ENCODE measurements at regions not wholly inside any gene's neighbourhood (a gene's known extent, or its start where the extent isn't known, plus 50 kb on each side); places are given as distances from the start of the nearest gene placed in this dataset.

DNA sequence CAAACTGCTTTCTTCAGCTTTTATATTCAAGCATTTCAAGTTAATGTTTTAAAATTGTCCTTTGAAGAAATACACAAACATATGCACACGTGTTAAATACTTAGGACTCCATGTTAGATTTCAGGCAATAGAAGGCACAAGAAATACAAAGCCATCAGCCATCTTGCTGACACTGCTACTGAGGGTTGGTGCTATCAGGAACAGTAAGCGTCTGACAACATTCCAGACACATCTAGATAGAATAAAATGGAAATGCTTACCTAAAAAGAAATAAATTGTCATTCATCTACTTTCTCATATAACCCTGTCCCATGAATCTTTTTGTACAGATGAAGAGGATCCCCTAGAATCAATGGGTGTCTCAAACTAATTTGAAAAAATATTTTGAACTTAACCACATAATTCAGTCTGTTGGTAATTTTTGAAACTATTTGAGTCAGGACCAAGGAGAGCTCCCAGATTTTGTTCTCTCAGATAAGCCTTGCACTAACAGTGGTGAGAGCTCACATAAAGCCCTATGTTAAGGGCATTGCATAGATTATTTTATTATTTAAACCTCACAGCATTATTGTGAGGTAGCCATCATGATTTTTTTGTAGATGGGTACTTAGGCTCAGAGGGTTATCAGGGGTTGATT is 631.1 kb upstream of the POU3F2 start:
- DNase-seq: no peak
- H3K9me3 Mint-ChIP-seq: peaks cover 4% of the 10 kb centered on the region
- H3K27ac Mint-ChIP-seq: no peak overlapping the region
- H3K4me3 Mint-ChIP-seq: no peak overlapping the region
- ATAC-seq: no peak
- no peaks in the 10 kb centered on the region for H3K27me3 Mint-ChIP-seq
- no peaks in the 10 kb centered on the region for H3K36me3 Mint-ChIP-seq (ENCODE audit: low read depth)
- H3K4me1 Mint-ChIP-seq: no peaks in the 10 kb centered on the region

DNA sequence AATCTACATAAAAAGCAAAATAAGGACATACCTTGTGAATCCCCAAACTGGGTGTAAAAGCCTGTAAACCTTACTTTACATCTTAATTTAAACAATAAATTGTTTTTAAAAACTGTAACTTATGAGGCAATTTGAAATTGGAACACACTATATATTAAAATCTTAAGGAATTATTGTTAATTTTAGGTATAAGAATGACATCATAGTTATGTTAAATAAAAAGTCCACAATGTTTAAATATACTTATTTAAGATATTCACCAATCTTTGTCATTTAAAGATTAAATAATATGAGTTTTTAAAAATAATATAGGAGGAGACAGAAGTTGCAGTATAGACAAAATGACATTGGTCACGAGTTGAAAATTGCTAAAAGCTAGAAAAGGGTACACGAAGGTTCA is 621.9 kb upstream of the POU3F2 start:
- no peaks in the 10 kb centered on the region for H3K36me3 Mint-ChIP-seq (ENCODE audit: low read depth)
- no peak overlapping the region for H3K4me3 Mint-ChIP-seq
- no peak for ATAC-seq
- no peak for DNase-seq
- no peaks in the 10 kb centered on the region for H3K27me3 Mint-ChIP-seq
- H3K4me1 Mint-ChIP-seq: no peaks in the 10 kb centered on the region
- H3K9me3 Mint-ChIP-seq: no peaks in the 10 kb centered on the region
- no peak overlapping the region for H3K27ac Mint-ChIP-seq

DNA sequence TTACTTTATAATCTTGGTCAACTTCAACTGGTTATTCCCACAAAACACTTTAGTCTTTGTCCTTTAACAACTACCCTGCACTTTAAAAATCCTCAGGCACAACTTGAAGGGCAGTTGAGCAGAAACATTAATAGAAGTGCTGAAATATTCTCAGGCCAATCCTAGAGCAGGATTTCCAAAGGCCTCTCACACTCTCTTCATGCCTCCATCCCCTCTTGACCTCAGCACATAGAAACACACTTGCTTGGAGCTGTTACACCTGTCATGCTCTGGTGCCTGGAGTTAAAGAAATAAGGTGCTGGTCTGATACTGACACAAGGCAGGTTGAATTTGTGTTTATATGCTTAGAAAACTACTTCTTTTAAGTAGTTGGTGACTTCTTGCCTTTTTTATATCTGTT is 618.8 kb upstream of the POU3F2 start:
- Mint-ChIP-seq H3K27ac (no peak overlapping the region), H3K27me3 (no peaks in the 10 kb centered on the region), H3K9me3 (no peaks in the 10 kb centered on the region), H3K36me3 (ENCODE audit: low read depth) (no peaks in the 10 kb centered on the region), H3K4me1 (no peaks in the 10 kb centered on the region), H3K4me3 (no peak overlapping the region)
- ATAC-seq (no peak), DNase-seq (no peak)

DNA sequence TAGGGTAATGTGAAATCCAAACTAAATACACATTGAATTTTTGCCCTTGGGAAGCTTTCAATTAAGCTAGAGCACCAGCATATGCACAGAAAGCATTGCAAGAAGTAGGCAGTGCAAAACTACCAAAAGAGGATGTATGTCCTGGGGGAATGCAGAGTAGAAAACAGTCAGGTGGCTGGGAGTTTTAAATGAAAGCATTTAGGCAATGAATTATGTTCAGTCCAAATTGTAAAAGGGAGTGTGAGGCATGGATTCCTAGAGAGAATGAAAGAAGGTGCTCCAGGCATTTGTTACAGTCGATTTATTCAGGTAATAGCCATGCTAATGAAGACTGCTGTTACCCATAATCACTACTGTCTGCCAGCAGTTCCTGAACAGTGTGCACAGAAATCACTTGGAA is 604.1 kb upstream of the POU3F2 start:
- Mint-ChIP-seq H3K4me3 (no peak overlapping the region), H3K9me3 (peaks cover 16% of the 10 kb centered on the region), H3K27ac (no peak overlapping the region), H3K36me3 (ENCODE audit: low read depth) (no peaks in the 10 kb centered on the region), H3K4me1 (no peaks in the 10 kb centered on the region), H3K27me3 (no peaks in the 10 kb centered on the region)
- no peak for DNase-seq
- ATAC-seq: no peak

DNA sequence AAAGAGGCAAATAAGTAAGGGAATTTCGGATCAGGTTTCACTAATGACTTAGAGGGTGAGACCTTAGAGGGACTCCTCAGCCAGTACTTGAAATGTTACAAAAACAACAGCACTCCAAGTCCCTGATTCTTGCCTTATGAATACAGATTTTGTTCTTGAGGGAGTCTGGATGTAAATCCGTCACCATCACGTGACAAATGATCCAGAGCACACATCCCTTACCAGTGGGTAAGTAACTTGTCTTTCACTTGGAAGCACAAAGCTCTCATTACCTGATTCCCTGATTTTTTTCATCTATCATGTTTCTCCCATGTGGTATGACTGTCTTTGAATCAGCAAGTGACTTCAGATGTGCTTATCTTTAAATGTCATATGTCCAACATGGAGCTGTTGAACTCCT is 595.3 kb upstream of the POU3F2 start:
- Mint-ChIP-seq H3K27ac (no peak overlapping the region), H3K9me3 (peaks cover 17% of the 10 kb centered on the region), H3K4me1 (no peaks in the 10 kb centered on the region), H3K4me3 (no peak overlapping the region), H3K27me3 (no peaks in the 10 kb centered on the region), H3K36me3 (ENCODE audit: low read depth) (no peaks in the 10 kb centered on the region)
- DNase-seq: no peak
- no peak for ATAC-seq

DNA sequence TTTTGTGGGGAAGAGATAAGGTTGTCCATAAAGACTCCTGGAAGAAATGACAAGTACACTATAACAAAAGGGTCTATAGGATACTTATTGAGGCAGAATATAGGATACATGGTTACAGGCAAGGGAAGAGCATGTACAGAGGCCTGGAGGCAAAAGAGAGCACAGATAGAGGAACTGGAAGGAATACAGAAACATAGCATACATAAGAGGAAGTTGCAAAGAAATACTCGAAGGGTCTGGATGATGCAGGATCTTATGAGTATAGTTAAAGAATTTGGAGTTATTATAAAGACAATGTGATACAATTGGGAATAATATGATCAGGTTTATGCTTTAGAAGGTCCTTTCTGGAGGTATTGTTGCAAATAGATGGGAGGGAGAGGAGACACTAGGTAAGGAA is 592.7 kb upstream of the POU3F2 start:
- H3K27me3 Mint-ChIP-seq: no peaks in the 10 kb centered on the region
- no peaks in the 10 kb centered on the region for H3K36me3 Mint-ChIP-seq (ENCODE audit: low read depth)
- H3K4me3 Mint-ChIP-seq: no peak overlapping the region
- H3K9me3 Mint-ChIP-seq: peaks cover 9% of the 10 kb centered on the region
- no peak overlapping the region for H3K27ac Mint-ChIP-seq
- DNase-seq (no peak), ATAC-seq (no peak)
- no peaks in the 10 kb centered on the region for H3K4me1 Mint-ChIP-seq

DNA sequence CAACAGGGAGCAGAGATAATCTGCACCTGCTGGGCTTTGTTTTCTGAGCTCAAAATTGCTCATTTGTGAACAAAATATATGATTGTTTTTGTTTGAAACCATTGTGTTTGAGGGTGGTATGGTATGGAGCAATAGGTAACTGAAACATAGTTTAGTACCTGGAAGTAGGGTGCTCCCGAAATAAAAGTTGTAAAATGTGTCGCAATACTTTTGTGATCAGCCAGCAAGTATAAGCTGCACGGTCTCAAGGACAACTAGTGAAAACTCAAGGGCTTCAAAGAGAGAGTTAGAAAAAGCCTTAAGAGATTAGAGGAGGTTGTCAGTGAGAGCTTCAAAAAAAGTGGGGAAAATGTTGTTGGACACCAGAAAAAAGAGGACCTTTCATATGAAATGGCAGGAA is 579.8 kb upstream of the POU3F2 start:
- DNase-seq (no peak), ATAC-seq (no peak)
- Mint-ChIP-seq H3K9me3 (no peaks in the 10 kb centered on the region), H3K27me3 (no peaks in the 10 kb centered on the region), H3K4me1 (no peaks in the 10 kb centered on the region), H3K4me3 (no peak overlapping the region), H3K36me3 (ENCODE audit: low read depth) (no peaks in the 10 kb centered on the region), H3K27ac (no peak overlapping the region)

DNA sequence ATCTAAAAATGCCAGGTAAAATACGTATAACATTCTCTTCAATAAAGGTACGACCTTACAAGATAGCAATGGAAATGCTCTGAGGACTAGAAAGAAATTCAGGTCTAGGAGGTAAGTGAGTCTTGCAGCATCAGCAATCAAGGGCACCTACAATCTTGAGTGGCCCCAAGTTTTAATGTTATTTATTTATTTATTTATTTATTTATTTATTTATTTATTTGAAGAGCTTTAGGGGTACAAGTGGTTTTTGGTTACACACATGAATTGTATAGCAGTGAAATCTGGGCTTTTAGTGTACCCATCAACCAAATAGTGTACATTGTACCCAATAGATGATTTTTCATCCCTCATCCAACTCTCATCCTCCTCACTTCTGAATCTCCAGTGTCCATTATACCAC is 574.0 kb upstream of the POU3F2 start:
- no peaks in the 10 kb centered on the region for H3K27me3 Mint-ChIP-seq
- H3K4me3 Mint-ChIP-seq: no peak overlapping the region
- no peaks in the 10 kb centered on the region for H3K9me3 Mint-ChIP-seq
- no peaks in the 10 kb centered on the region for H3K36me3 Mint-ChIP-seq (ENCODE audit: low read depth)
- ATAC-seq (no peak), DNase-seq (no peak)
- H3K27ac Mint-ChIP-seq: no peak overlapping the region
- H3K4me1 Mint-ChIP-seq: no peaks in the 10 kb centered on the region

DNA sequence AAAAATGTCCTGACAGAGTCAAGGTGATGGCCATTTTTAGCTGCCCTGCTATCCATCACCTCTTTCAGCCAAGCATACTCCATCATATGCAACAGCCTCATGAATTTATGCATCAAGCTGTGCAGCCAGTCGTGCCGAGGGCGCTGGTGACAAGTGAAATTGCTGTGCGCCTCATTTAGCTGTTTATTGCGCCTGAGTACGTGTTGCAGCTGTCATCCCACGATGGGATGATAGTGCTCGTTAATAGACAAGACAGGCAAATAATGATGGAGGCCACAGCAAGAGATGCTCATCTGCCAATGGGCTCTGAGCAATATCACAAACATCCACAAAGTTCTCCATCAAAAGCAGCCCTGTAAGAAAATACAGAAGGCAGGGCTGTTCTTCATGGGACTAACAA is 562.3 kb upstream of the POU3F2 start:
- Mint-ChIP-seq H3K4me3 (no peak overlapping the region), H3K36me3 (ENCODE audit: low read depth) (no peaks in the 10 kb centered on the region), H3K9me3 (no peaks in the 10 kb centered on the region), H3K27me3 (no peaks in the 10 kb centered on the region), H3K4me1 (no peaks in the 10 kb centered on the region), H3K27ac (no peak overlapping the region)
- ATAC-seq: no peak
- no peak for DNase-seq

DNA sequence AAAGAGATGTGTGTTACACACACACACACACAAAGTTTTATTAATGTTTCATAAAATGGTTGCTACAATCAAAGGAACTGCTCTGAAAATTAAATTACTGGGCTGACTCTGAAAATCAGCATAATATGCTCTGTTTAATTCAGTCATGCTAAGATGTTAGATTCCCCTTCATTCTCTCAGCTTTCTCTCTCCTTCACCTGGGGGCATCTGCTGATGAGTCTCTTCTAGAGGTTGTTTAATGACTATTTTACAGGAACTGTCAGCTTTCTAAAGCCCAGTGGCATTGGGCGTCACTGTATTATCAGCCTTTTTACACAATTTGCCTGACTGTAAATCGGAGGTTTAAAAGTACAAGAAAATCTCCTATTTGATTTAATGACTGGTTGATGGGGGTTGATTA is 559.7 kb upstream of the POU3F2 start:
- ATAC-seq (no peak), DNase-seq (no peak)
- Mint-ChIP-seq H3K36me3 (ENCODE audit: low read depth) (no peaks in the 10 kb centered on the region), H3K9me3 (no peaks in the 10 kb centered on the region), H3K4me3 (no peak overlapping the region), H3K4me1 (no peaks in the 10 kb centered on the region), H3K27ac (no peak overlapping the region), H3K27me3 (no peaks in the 10 kb centered on the region)

DNA sequence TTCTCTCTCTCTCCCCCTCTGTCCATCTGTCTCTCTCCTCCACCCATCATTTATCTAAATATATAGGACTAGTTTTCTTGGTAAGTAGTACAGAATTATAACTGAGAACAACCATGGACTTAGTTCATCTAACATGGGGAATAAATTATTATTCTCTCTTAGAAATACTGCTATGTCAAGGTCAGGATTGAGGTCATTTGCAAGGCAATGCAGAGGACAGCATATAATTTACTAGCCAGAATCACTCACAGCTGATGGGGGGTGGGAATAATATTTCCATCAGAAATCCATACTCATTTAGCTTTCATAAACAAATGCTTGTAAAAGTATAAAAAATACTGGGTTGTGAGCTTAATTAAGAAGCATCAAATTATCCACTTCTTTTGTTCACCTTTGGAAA is 553.9 kb upstream of the POU3F2 start:
- no peak for DNase-seq
- H3K27ac Mint-ChIP-seq: no peak overlapping the region
- no peak overlapping the region for H3K4me3 Mint-ChIP-seq
- no peaks in the 10 kb centered on the region for H3K4me1 Mint-ChIP-seq
- H3K27me3 Mint-ChIP-seq: no peaks in the 10 kb centered on the region
- H3K9me3 Mint-ChIP-seq: no peaks in the 10 kb centered on the region
- ATAC-seq: no peak
- H3K36me3 Mint-ChIP-seq (ENCODE audit: low read depth): no peaks in the 10 kb centered on the region

DNA sequence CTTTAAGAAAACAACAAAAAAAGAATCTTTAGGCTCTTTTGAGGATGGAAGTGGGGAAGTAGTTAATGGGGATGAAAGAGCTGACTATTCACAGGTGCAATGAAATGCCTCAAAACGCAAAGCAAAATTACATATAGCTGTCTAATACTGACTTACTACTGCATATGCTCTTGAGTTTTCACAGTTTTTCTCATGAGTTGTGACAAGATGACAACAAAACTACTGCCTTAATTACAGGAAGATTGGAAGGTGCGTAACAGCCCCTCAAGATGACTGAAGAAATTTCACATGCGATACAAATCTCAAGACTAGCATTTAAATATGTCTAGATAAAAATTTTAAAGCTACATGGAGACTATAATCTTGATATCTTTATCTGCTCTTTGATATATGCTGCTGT is 547.8 kb upstream of the POU3F2 start:
- Mint-ChIP-seq H3K4me1 (no peaks in the 10 kb centered on the region), H3K27me3 (no peaks in the 10 kb centered on the region), H3K9me3 (peaks cover 3% of the 10 kb centered on the region), H3K27ac (no peak overlapping the region), H3K4me3 (no peak overlapping the region), H3K36me3 (ENCODE audit: low read depth) (no peaks in the 10 kb centered on the region)
- ATAC-seq (no peak), DNase-seq (no peak)

DNA sequence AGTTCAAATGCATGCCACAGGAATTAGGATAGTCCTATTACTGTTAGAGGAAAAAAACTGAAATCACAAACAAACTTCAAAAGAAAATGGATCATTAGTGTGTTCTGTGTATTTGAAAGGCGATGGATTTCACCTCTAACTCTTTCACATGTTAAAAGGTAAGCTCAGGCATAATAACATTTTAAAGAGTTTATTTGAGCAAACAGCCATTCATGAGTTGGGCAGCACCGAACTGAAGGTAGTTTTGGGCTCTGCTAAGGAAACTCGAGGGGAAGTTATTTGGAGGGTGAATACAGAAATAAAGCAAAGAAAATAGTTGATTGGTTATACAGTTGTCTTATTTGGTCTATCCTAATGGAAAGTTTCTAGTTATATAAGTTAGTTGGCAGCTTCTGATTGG is 546.5 kb upstream of the POU3F2 start:
- H3K27ac Mint-ChIP-seq: no peak overlapping the region
- H3K9me3 Mint-ChIP-seq: peaks cover 3% of the 10 kb centered on the region
- H3K4me1 Mint-ChIP-seq: no peaks in the 10 kb centered on the region
- no peaks in the 10 kb centered on the region for H3K27me3 Mint-ChIP-seq
- H3K4me3 Mint-ChIP-seq: no peak overlapping the region
- ATAC-seq: no peak
- DNase-seq: no peak
- no peaks in the 10 kb centered on the region for H3K36me3 Mint-ChIP-seq (ENCODE audit: low read depth)

DNA sequence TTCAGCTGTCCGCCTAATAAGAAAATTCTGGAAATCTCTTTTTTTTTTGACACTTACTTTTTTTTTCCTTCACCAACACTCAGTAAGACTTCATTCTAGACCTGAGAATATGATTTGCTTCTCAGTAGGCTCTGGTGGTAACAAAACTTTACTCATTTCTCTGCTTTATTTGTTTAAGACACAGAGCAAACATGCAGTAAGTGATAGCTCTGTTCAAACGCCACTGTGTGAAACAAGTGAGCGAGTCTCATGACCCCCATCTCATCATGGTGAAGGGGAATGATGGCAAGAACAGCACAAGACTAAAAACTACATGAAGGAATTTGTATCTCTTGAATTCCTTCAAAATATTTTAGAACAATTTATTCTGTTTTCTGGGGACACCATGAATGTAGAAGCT is 541.6 kb upstream of the POU3F2 start:
- H3K27me3 Mint-ChIP-seq: peaks cover 2% of the 10 kb centered on the region
- no peak for ATAC-seq

DNA sequence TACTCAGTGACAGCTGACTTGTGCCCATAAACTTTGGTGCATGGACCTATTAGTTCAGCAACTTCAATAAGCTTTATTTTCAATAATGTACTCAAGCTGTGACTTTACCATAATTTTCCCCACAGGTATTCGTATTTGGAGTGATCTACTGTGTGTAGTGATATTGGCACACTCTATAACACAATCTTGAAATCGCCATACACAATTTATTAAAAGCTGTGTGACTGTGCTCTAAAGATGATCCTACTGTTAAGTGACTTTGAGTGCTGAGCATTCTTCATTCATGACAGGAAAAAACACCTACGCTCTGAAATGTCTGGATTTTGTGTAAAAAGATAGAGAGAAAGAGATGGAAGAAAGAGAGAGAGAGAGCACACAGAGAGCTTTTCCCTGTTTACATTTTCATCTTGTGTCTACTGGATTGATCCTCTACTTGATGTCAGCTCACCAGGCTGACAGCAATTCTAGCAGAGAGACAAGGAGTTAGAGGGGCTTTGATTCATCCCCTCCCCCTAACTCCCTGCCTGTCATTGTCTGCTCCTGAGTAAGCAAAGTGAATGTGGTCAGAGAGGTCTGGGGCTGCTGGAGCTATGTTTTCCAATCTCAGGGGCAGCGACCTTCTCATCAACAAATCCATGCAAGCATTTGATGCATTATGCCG is 538.7 kb upstream of the POU3F2 start:
- H3K4me1 Mint-ChIP-seq: no peaks in the 10 kb centered on the region
- ATAC-seq (no peak), DNase-seq (no peak)
- H3K4me3 Mint-ChIP-seq: no peak overlapping the region
- H3K9me3 Mint-ChIP-seq: no peaks in the 10 kb centered on the region
- peaks cover 2% of the 10 kb centered on the region for H3K27me3 Mint-ChIP-seq
- H3K36me3 Mint-ChIP-seq (ENCODE audit: low read depth): no peaks in the 10 kb centered on the region
- no peak overlapping the region for H3K27ac Mint-ChIP-seq

More for the DNA sequence above, 541.6 kb upstream of the POU3F2 start:
- H3K4me1 Mint-ChIP-seq: no peaks in the 10 kb centered on the region
- no peaks in the 10 kb centered on the region for H3K36me3 Mint-ChIP-seq (ENCODE audit: low read depth)
- H3K9me3 Mint-ChIP-seq: peaks cover 3% of the 10 kb centered on the region
- H3K4me3 Mint-ChIP-seq: no peak overlapping the region
- H3K27ac Mint-ChIP-seq: no peak overlapping the region
- no peak for DNase-seq

DNA sequence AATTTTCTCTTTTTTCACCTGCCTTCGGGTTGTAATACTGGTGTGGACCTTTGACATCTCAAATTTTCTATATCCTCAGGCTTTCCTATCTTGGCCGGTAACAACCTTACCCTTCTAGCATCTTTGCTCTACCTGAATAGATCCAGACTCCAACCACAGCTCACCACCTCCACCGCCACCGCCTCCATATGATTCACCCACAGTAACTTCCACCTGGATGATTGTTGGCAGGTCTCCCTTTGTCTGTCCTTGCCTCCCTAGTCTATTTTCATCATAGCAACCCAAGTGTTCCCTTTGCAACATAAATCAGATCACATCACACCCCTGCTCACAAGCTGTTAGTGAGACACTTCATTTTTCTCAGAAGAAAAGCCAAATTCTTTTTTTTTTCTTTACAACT is 525.8 kb upstream of the POU3F2 start:
- DNase-seq (no peak), ATAC-seq (no peak)
- no peak overlapping the region for H3K27ac Mint-ChIP-seq
- H3K9me3 Mint-ChIP-seq: peaks cover 9% of the 10 kb centered on the region
- no peaks in the 10 kb centered on the region for H3K36me3 Mint-ChIP-seq (ENCODE audit: low read depth)
- H3K4me3 Mint-ChIP-seq: no peak overlapping the region
- H3K4me1 Mint-ChIP-seq: no peaks in the 10 kb centered on the region
- no peaks in the 10 kb centered on the region for H3K27me3 Mint-ChIP-seq

All from activated naive CD8-positive, alpha-beta T cell treated with anti-CD3 and anti-CD28 coated beads, Interleukin-2, amount 50 U/mL, for 24 hours (primary cell).